ENCODE measurements at regions not wholly inside any gene's neighbourhood (a gene's known extent, or its start where the extent isn't known, plus 50 kb on each side); places are given as distances from the start of the nearest gene placed in this dataset.

GRCh38 chr11:80843266-80843974 lies 1402.6 kb upstream of the TENM4 start:
- H3K36me3 ChIP-seq (ENCODE audit: control insufficient read depth, insufficient read depth, low read length), result no peaks in the 10 kb centered on the region
- TF ChIP-seq, protein P1, sequence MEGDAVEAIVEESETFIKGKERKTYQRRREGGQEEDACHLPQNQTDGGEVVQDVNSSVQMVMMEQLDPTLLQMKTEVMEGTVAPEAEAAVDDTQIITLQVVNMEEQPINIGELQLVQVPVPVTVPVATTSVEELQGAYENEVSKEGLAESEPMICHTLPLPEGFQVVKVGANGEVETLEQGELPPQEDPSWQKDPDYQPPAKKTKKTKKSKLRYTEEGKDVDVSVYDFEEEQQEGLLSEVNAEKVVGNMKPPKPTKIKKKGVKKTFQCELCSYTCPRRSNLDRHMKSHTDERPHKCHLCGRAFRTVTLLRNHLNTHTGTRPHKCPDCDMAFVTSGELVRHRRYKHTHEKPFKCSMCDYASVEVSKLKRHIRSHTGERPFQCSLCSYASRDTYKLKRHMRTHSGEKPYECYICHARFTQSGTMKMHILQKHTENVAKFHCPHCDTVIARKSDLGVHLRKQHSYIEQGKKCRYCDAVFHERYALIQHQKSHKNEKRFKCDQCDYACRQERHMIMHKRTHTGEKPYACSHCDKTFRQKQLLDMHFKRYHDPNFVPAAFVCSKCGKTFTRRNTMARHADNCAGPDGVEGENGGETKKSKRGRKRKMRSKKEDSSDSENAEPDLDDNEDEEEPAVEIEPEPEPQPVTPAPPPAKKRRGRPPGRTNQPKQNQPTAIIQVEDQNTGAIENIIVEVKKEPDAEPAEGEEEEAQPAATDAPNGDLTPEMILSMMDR (IDR thresholded peaks at IDR 0.05; ENCODE audit: insufficient read depth, low read length, poor library complexity, severe bottlenecking), result no peak
- no peaks in the 10 kb centered on the region for H3K27me3 ChIP-seq (replicated peaks; ENCODE audit: control insufficient read depth, insufficient read depth, low read length)
- H3K4me3 ChIP-seq (replicated peaks; ENCODE audit: low read depth, low read length), result no peak overlapping the region
- peak; percentile 44 for DNase-seq (ENCODE audit: extremely low read depth, insufficient read length)

DNA sequence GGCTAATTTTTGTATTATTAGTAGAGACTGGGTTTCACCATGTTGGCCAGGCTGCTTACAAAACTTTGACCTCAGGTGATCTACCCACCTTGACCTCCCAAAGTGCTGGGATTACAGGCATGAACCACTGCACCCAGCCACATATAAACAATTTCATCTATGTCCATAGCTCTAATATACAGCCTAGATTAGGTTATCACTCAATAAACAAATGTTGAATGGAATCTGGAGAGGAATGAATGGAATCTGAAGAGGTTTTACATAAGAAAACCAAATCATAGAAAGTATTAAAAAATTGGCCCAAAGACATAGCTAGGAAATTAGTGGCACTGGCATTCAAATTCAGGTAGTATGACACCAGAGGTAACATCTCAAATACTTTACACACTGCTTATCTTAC lies 1401.4 kb upstream of the TENM4 start:
- no peak overlapping the region for H3K4me3 ChIP-seq (replicated peaks; ENCODE audit: low read depth, low read length)
- H3K27me3 ChIP-seq (replicated peaks; ENCODE audit: control insufficient read depth, insufficient read depth, low read length), result no peaks in the 10 kb centered on the region
- no peak for DNase-seq (ENCODE audit: extremely low read depth, insufficient read length)
- TF ChIP-seq, protein P1 (IDR thresholded peaks at IDR 0.05; ENCODE audit: insufficient read depth, low read length, poor library complexity, severe bottlenecking), result no peak
- no peaks in the 10 kb centered on the region for H3K36me3 ChIP-seq (ENCODE audit: control insufficient read depth, insufficient read depth, low read length)

- no peaks in the 10 kb centered on the region for H3K36me3 ChIP-seq (ENCODE audit: control insufficient read depth, insufficient read depth, low read length)
- H3K27me3 ChIP-seq (replicated peaks; ENCODE audit: control insufficient read depth, insufficient read depth, low read length), result no peaks in the 10 kb centered on the region
- DNase-seq (ENCODE audit: extremely low read depth, insufficient read length), result no peak
- TF ChIP-seq, protein P1 (IDR thresholded peaks at IDR 0.05; ENCODE audit: insufficient read depth, low read length, poor library complexity, severe bottlenecking), result no peak
- no peak overlapping the region for H3K4me3 ChIP-seq (replicated peaks; ENCODE audit: low read depth, low read length)
Measured at GRCh38 chr11:80841675-80842074, 1400.8 kb upstream of the TENM4 start.

DNA sequence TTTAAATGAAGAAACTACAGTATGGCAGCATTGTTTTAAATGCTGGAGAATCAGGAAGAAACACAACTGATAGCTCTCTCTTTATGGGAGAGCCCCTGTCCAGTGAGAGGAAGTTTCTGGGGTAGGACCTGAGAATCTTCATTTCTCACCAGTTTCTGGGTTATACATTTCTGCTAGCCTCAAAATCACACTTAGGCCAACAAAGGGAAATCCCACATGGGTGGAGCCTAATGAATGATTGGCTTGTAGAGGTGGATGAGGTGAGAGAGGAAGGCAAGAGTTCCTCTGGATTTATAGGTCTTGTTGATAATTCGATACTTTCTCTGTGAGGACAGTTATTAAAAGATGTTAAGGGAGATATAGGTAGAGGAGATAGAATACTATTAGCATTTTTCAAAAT lies 1397.3 kb upstream of the TENM4 start:
- Histone ChIP-seq H3K4me3 (replicated peaks; ENCODE audit: low read depth, low read length) (no peak overlapping the region), H3K36me3 (ENCODE audit: control insufficient read depth, insufficient read depth, low read length) (no peaks in the 10 kb centered on the region), H3K27me3 (replicated peaks; ENCODE audit: control insufficient read depth, insufficient read depth, low read length) (no peaks in the 10 kb centered on the region)
- TF ChIP-seq, protein P1 (IDR thresholded peaks at IDR 0.05; ENCODE audit: insufficient read depth, low read length, poor library complexity, severe bottlenecking), result no peak
- DNase-seq (ENCODE audit: extremely low read depth, insufficient read length), result no peak

GRCh38 chr11:80837051-80837450 lies 1396.2 kb upstream of the TENM4 start:
- Histone ChIP-seq H3K27me3 (replicated peaks; ENCODE audit: control insufficient read depth, insufficient read depth, low read length) (no peaks in the 10 kb centered on the region), H3K4me3 (replicated peaks; ENCODE audit: low read depth, low read length) (no peak overlapping the region), H3K36me3 (ENCODE audit: control insufficient read depth, insufficient read depth, low read length) (no peaks in the 10 kb centered on the region)
- TF ChIP-seq, protein P1 (IDR thresholded peaks at IDR 0.05; ENCODE audit: insufficient read depth, low read length, poor library complexity, severe bottlenecking), result no peak
- DNase-seq (ENCODE audit: extremely low read depth, insufficient read length), result no peak

DNA sequence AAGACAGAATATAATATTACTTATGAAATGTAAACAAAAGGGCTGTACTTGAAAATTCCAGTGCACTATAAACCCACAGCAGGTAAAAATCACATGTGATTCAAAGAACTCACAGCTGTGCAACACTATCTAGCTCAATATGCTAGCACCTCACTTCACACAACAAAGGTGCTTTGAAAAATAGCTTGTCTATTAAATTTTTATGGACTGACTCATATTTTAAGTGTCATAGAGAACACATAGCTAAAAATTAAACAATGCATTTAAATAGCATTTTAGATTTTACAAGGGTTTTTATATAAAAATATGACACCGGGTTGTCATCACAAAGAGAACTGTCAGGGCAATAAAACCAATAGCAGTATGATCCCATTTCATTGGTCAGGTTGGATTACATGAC lies 1390.5 kb upstream of the TENM4 start:
- no peak for DNase-seq (ENCODE audit: extremely low read depth, insufficient read length)
- H3K27me3 ChIP-seq (replicated peaks; ENCODE audit: control insufficient read depth, insufficient read depth, low read length), result no peaks in the 10 kb centered on the region; the same call in 1 of the 2 replicates
- H3K4me3 ChIP-seq (replicated peaks; ENCODE audit: low read depth, low read length), result no peak overlapping the region
- no peaks in the 10 kb centered on the region for H3K36me3 ChIP-seq (ENCODE audit: control insufficient read depth, insufficient read depth, low read length)
- TF ChIP-seq, protein P1 (IDR thresholded peaks at IDR 0.05; ENCODE audit: insufficient read depth, low read length, poor library complexity, severe bottlenecking), result no peak

Data from GM06990 (cell line).